SW 1271 (cell line): ENCODE measurements at regions not wholly inside any gene's neighbourhood (a gene's known extent, or its start where the extent isn't known, plus 50 kb on each side); places are given as distances from the start of the nearest gene placed in this dataset.
"Not testable (repeated sequence)": the region's sequence is repeated elsewhere in the genome, so short reads cannot be mapped to it uniquely, and the experiment has no call there.

Source experiments
- DNase-seq, 2 experiments: peaks; one replicate each; lab custom pipeline; 2025; lab: John Stamatoyannopoulos, UW

- DNase-seq: no peak
These were observed 354.9 kb downstream of the RSL24D1 start for GRCh38 chr15:54841701-54842305.

- DNase-seq: no peak
These were observed 355.9 kb downstream of the RSL24D1 start for GRCh38 chr15:54840621-54841398.

GRCh38 chr15:54839379-54839778 lies 357.4 kb downstream of the RSL24D1 start:
- no peak for DNase-seq

- no peak for DNase-seq
These were observed 360.5 kb downstream of the RSL24D1 start for GRCh38 chr15:54836052-54836795.

GRCh38 chr15:54829821-54830220 lies 366.9 kb downstream of the RSL24D1 start:
- no peak for DNase-seq

GRCh38 chr15:54820811-54821210 lies 375.9 kb downstream of the RSL24D1 start:
- DNase-seq: no peak

- DNase-seq: no peak
These were observed 376.6 kb downstream of the RSL24D1 start for GRCh38 chr15:54820098-54820497.

GRCh38 chr15:54816401-54816800 lies 380.3 kb downstream of the RSL24D1 start:
- DNase-seq: no peak

GRCh38 chr15:54815556-54815955 lies 381.2 kb downstream of the RSL24D1 start:
- DNase-seq: no peak

GRCh38 chr15:54812383-54812782 lies 384.4 kb downstream of the RSL24D1 start:
- no peak for DNase-seq

GRCh38 chr15:54810496-54810895 lies 386.2 kb downstream of the RSL24D1 start:
- no peak for DNase-seq

- no peak for DNase-seq
These were observed 386.7 kb downstream of the RSL24D1 start for GRCh38 chr15:54810031-54810430.

GRCh38 chr15:54808321-54808720 lies 388.4 kb downstream of the RSL24D1 start:
- DNase-seq: no peak

GRCh38 chr15:54803987-54804386 lies 392.8 kb downstream of the RSL24D1 start:
- no peak for DNase-seq

GRCh38 chr15:54803134-54803808 lies 393.5 kb downstream of the RSL24D1 start:
- no peak for DNase-seq

- DNase-seq: no peak
These were observed 404.2 kb downstream of the RSL24D1 start for GRCh38 chr15:54792526-54792925.

- no peak for DNase-seq
These were observed 406.0 kb downstream of the RSL24D1 start for GRCh38 chr15:54790693-54791092.

GRCh38 chr15:54789376-54789775 lies 407.4 kb downstream of the RSL24D1 start:
- DNase-seq: no peak

GRCh38 chr15:54781220-54781619 lies 415.5 kb downstream of the RSL24D1 start:
- not testable (repeated sequence) for DNase-seq

- DNase-seq: no peak
These were observed 417.5 kb downstream of the RSL24D1 start for GRCh38 chr15:54779271-54779670.

- DNase-seq: no peak
These were observed 420.3 kb downstream of the RSL24D1 start for GRCh38 chr15:54776410-54776809.

GRCh38 chr15:54772663-54773062 lies 424.1 kb downstream of the RSL24D1 start:
- DNase-seq: no peak
